PC-3 (cell line): ENCODE measurements at regions not wholly inside any gene's neighbourhood (a gene's known extent, or its start where the extent isn't known, plus 50 kb on each side); places are given as distances from the start of the nearest gene placed in this dataset.

ENCODE experiments used
- ATAC-seq: fragments of 200-7000 bp; cut with Tn5 transposase; 2 replicates; pipeline ENCODE4 v1.9.1; 2020; ENCODE audit warnings: mild to moderate bottlenecking, moderate library complexity
- BruUV-seq: library from RNA; stranded (reverse); fragments of 400-500 nt; replicated peaks from 2 replicates; lab custom pipeline; 2021; lab: Mats Ljungman, UMichigan
- CTCF ChIA-PET: fragments of 300-600 bp; sonication (Branson Sonifier 250); formaldehyde crosslinking; loops from one replicate; lab custom pipeline; 2022; ENCODE audit warnings: antibody characterized with exemption; lab: Charles Lee
- POLR2A ChIA-PET: fragments of 300-600 bp; sonication (Branson Sonifier 250); formaldehyde crosslinking; loops from one replicate; lab custom pipeline; 2022; ENCODE audit warnings: antibody characterized with exemption; ENCODE audit not compliant: unreplicated experiment; lab: Charles Lee
- DNase-seq: peaks from one replicate; pipeline ENCODE4 v3.0.0-alpha.2; 2015
- H2AFZ ChIP-seq: fragments of 300-600 bp; sonication (generic); 2 replicates; pipeline ENCODE4 v1.6.0; 2016; ENCODE audit warnings: antibody characterized with exemption, low read length
- H3F3A ChIP-seq: fragments of 300-600 bp; sonication (generic); one replicate; pipeline ENCODE4 v1.6.0; 2017; ENCODE audit warnings: antibody characterized with exemption, low read length, control low read depth, mild to moderate bottlenecking; ENCODE audit not compliant: unreplicated experiment
- H3K27ac ChIP-seq: fragments of 300-600 bp; sonication (generic); 2 replicates; pipeline ENCODE4 v1.5.1; 2016; ENCODE audit warnings: mild to moderate bottlenecking, low read length
- H3K27me3 ChIP-seq: fragments of 300-600 bp; sonication (generic); 2 replicates; pipeline ENCODE4 v1.6.1; 2016; ENCODE audit warnings: low read length, mixed read lengths
- H3K36me3 ChIP-seq: fragments of 300-600 bp; sonication (generic); 2 replicates; pipeline ENCODE4 v1.6.1; 2016; ENCODE audit warnings: low read depth, mixed run types, low read length, mixed read lengths
- H3K4me1 ChIP-seq: fragments of 300-600 bp; sonication (generic); 2 replicates; pipeline ENCODE4 v1.5.1; 2016; ENCODE audit warnings: low read length; ENCODE audit not compliant: insufficient read depth
- H3K4me2 ChIP-seq: fragments of 300-600 bp; sonication (generic); 2 replicates; pipeline ENCODE4 v1.6.0; 2016; ENCODE audit warnings: low read length
- H3K4me3 ChIP-seq: fragments of 300-600 bp; sonication (generic); 2 replicates; pipeline ENCODE4 v1.5.1; 2016; ENCODE audit warnings: mild to moderate bottlenecking, low read length, mixed read lengths
- H3K79me2 ChIP-seq: fragments of 300-600 bp; sonication (generic); 2 replicates; pipeline ENCODE4 v1.6.1; 2017; ENCODE audit warnings: low read length, mixed read lengths
- H3K9ac ChIP-seq: fragments of 300-600 bp; sonication (generic); 2 replicates; pipeline ENCODE4 v1.6.0; 2016; ENCODE audit warnings: mild to moderate bottlenecking, low read length
- H3K9me2 ChIP-seq: fragments of 300-600 bp; sonication (generic); replicated peaks from 2 replicates; pipeline ENCODE4 v1.6.1; 2016; ENCODE audit warnings: mixed run types, low read length, mixed read lengths
- H3K9me3 ChIP-seq: fragments of 300-600 bp; sonication (generic); 2 replicates; pipeline ENCODE4 v1.6.1; 2016; ENCODE audit warnings: low read length, mixed read lengths
- H4K20me1 ChIP-seq: fragments of 300-600 bp; sonication (generic); 2 replicates; pipeline ENCODE4 v1.6.1; 2016; ENCODE audit warnings: low read length, mixed read lengths
- CTCF ChIP-seq: fragments of 300-600 bp; sonication (generic); conservative IDR thresholded peaks from 2 replicates; pipeline ENCODE4 v1.5.1; 2017; ENCODE audit warnings: antibody characterized with exemption, low read depth, mild to moderate bottlenecking, low read length
- EZH2 ChIP-seq: fragments of 300-600 bp; sonication (generic); IDR thresholded peaks from one replicate; pipeline ENCODE4 v1.6.1; 2017; ENCODE audit warnings: antibody characterized with exemption, mild to moderate bottlenecking, low read length; ENCODE audit not compliant: unreplicated experiment
- EZH2phosphoT487 ChIP-seq: fragments of 300-600 bp; sonication (generic); IDR thresholded peaks from 2 replicates; pipeline ENCODE4 v1.6.1; 2018; ENCODE audit warnings: mild to moderate bottlenecking, antibody characterized with exemption, low read length, borderline replicate concordance
- intact Hi-C: fragments of 100-400 bp; cut with micrococcal nuclease; formaldehyde crosslinking; loops from 2 replicates; pipeline ENCODE4 v1.9.0; 2023

GRCh38 chr4:128636906-128637305 is 172.6 kb upstream of the JADE1 start:
- H3K27me3 ChIP-seq: no peaks in the 10 kb centered on the region
- no peaks in the 10 kb centered on the region for H3K79me2 ChIP-seq
- POLR2A ChIA-PET: no interaction called here
- H3K4me1 ChIP-seq: peaks cover 4% of the 10 kb centered on the region; the same call in 1 of the 2 replicates
- no peaks in the 10 kb centered on the region for H3K9me2 ChIP-seq
- no peak overlapping the region for H3K27ac ChIP-seq
- H3K4me2 ChIP-seq: no peak overlapping the region
- H3K4me3 ChIP-seq: no peak overlapping the region
- H3F3A ChIP-seq: no peaks in the 10 kb centered on the region
- DNase-seq (no peak), ATAC-seq (no peak)
- H3K36me3 ChIP-seq: no peaks in the 10 kb centered on the region
- no peak overlapping the region for H3K9ac ChIP-seq
- CTCF ChIA-PET: no interaction called here
- H2AFZ ChIP-seq: no peak overlapping the region
- intact Hi-C loops: no loop called here
- BruUV-seq: no TSS peak
- TF ChIP-seq EZH2 (no peak), CTCF (no peak), EZH2phosphoT487 (no peak)
- no peaks in the 10 kb centered on the region for H4K20me1 ChIP-seq
- no peaks in the 10 kb centered on the region for H3K9me3 ChIP-seq

GRCh38 chr4:128635955-128636560 is 173.4 kb upstream of the JADE1 start:
- intact Hi-C loops: no loop called here
- Histone ChIP-seq H4K20me1 (no peaks in the 10 kb centered on the region), H3K27ac (no peak overlapping the region), H3K9me3 (no peaks in the 10 kb centered on the region), H3F3A (no peaks in the 10 kb centered on the region), H3K9me2 (no peaks in the 10 kb centered on the region), H3K36me3 (no peaks in the 10 kb centered on the region), H3K4me2 (no peak overlapping the region), H3K9ac (no peak overlapping the region), H2AFZ (no peak overlapping the region), H3K79me2 (no peaks in the 10 kb centered on the region), H3K4me1 (peaks cover 4% of the 10 kb centered on the region; the same call in 1 of the 2 replicates), H3K27me3 (no peaks in the 10 kb centered on the region), H3K4me3 (no peak overlapping the region)
- ChIA-PET CTCF (no interaction called here), POLR2A (no interaction called here)
- ATAC-seq: no peak
- no TSS peak for BruUV-seq
- no peak for DNase-seq
- TF ChIP-seq EZH2phosphoT487: no peak
- TF ChIP-seq EZH2: no peak
- TF ChIP-seq CTCF: no peak

GRCh38 chr4:128635141-128635954 is 174.2 kb upstream of the JADE1 start:
- no TSS peak for BruUV-seq
- intact Hi-C loops: no loop called here
- H4K20me1 ChIP-seq: no peaks in the 10 kb centered on the region
- H3K27me3 ChIP-seq: no peaks in the 10 kb centered on the region
- ChIA-PET CTCF (no interaction called here), POLR2A (no interaction called here)
- no peak overlapping the region for H3K9ac ChIP-seq
- no peak overlapping the region for H3K4me2 ChIP-seq
- no peak overlapping the region for H3K4me3 ChIP-seq
- H3K9me2 ChIP-seq: no peaks in the 10 kb centered on the region
- no peaks in the 10 kb centered on the region for H3K36me3 ChIP-seq
- no peak for ATAC-seq
- no peak overlapping the region for H3K27ac ChIP-seq
- no peaks in the 10 kb centered on the region for H3K79me2 ChIP-seq
- TF ChIP-seq EZH2: no peak
- TF ChIP-seq EZH2phosphoT487: no peak
- H3K9me3 ChIP-seq: no peaks in the 10 kb centered on the region
- no peak for DNase-seq
- H3F3A ChIP-seq: no peaks in the 10 kb centered on the region
- no peak overlapping the region for H2AFZ ChIP-seq
- H3K4me1 ChIP-seq: peaks cover 4% of the 10 kb centered on the region; the same call in 1 of the 2 replicates
